Stimulated activated CD8-positive, alpha-beta memory T cell treated with anti-CD3 and anti-CD28 coated beads, Interleukin-12 subunit alpha, Interleukin-12 subunit beta, amount 100 ng/mL, for 1 hour (primary cell): ENCODE measurements at regions not wholly inside any gene's neighbourhood (a gene's known extent, or its start where the extent isn't known, plus 50 kb on each side); places are given as distances from the start of the nearest gene placed in this dataset.
"Not testable (repeated sequence)": the region's sequence is repeated elsewhere in the genome, so short reads cannot be mapped to it uniquely, and the experiment has no call there.

Experiments used
- DNase-seq: peaks from one replicate; pipeline ENCODE4 v3.0.0-alpha.2; 2020; ENCODE audit warnings: low read depth

GRCh38 chr2:240255811-240256703 is 115.6 kb upstream of the OTOS start:
- no peak for DNase-seq

- DNase-seq, result no peak
Measured at GRCh38 chr2:240256704-240257637, 116.5 kb upstream of the OTOS start.

GRCh38 chr2:240257940-240258580 is 117.6 kb upstream of the OTOS start:
- DNase-seq, result no peak

- DNase-seq, result no peak
Measured at GRCh38 chr2:240258685-240259084, 118.2 kb upstream of the OTOS start.

GRCh38 chr2:240259201-240259923 is 118.9 kb upstream of the OTOS start:
- DNase-seq, result no peak

GRCh38 chr2:240259924-240260529 is 119.6 kb upstream of the OTOS start:
- DNase-seq, result no peak

- no peak for DNase-seq
Measured at GRCh38 chr2:240260664-240261063, 120.2 kb upstream of the OTOS start.

GRCh38 chr2:240262578-240262977 is 122.1 kb upstream of the OTOS start:
- DNase-seq, result not testable (repeated sequence)

GRCh38 chr2:240269380-240269779 is 128.9 kb upstream of the OTOS start:
- no peak for DNase-seq

- no peak for DNase-seq
Measured at GRCh38 chr2:240269886-240270285, 129.4 kb upstream of the OTOS start.

- no peak for DNase-seq
Measured at GRCh38 chr2:240271716-240272341, 131.4 kb upstream of the OTOS start.

GRCh38 chr2:240275386-240275785 is 134.9 kb upstream of the OTOS start:
- DNase-seq, result no peak

- no peak for DNase-seq
Measured at GRCh38 chr2:240277073-240277806, 136.8 kb upstream of the OTOS start.

- DNase-seq, result no peak
Measured at GRCh38 chr2:240277807-240278522, 137.5 kb upstream of the OTOS start.

- DNase-seq, result no peak
Measured at GRCh38 chr2:240278661-240279060, 138.2 kb upstream of the OTOS start.

- no peak for DNase-seq
Measured at GRCh38 chr2:240280621-240281020, 140.2 kb upstream of the OTOS start.

- DNase-seq, result no peak
Measured at GRCh38 chr2:240284503-240285259, 144.2 kb upstream of the OTOS start.

GRCh38 chr2:240285725-240286124 is 145.3 kb upstream of the OTOS start:
- DNase-seq, result no peak

GRCh38 chr2:240286596-240286995 is 146.1 kb upstream of the OTOS start:
- no peak for DNase-seq
